ENCODE measurements at regions not wholly inside any gene's neighbourhood (a gene's known extent, or its start where the extent isn't known, plus 50 kb on each side); places are given as distances from the start of the nearest gene placed in this dataset.

DNA sequence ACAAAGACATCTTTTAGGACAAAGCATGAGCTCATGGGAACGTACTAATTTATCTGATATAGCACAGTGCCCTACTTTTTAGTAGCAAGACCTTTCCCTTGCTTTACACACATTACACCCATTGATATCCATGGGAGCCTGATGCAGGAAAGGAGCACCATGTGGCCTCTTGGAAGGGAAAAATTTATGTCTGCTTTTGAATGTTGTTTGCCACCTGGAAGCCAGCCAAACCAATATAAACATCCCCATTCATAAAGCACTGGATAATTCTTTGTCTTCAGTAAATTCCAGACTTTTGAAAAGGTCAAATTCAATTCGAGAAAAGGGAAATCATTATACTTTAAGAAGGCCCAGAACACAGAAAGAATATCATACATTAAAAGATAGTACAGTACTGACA is 152.3 kb upstream of the BEND6 start:
- no peak overlapping the region for H3K4me3 ChIP-seq (replicated peaks; ENCODE audit: low read depth, low read length)
- TF ChIP-seq, protein P1, sequence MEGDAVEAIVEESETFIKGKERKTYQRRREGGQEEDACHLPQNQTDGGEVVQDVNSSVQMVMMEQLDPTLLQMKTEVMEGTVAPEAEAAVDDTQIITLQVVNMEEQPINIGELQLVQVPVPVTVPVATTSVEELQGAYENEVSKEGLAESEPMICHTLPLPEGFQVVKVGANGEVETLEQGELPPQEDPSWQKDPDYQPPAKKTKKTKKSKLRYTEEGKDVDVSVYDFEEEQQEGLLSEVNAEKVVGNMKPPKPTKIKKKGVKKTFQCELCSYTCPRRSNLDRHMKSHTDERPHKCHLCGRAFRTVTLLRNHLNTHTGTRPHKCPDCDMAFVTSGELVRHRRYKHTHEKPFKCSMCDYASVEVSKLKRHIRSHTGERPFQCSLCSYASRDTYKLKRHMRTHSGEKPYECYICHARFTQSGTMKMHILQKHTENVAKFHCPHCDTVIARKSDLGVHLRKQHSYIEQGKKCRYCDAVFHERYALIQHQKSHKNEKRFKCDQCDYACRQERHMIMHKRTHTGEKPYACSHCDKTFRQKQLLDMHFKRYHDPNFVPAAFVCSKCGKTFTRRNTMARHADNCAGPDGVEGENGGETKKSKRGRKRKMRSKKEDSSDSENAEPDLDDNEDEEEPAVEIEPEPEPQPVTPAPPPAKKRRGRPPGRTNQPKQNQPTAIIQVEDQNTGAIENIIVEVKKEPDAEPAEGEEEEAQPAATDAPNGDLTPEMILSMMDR (IDR thresholded peaks at IDR 0.05; ENCODE audit: low read length, missing control alignments), result no peak
- DNase-seq (ENCODE audit: low read depth), result peak; percentile 63

DNA sequence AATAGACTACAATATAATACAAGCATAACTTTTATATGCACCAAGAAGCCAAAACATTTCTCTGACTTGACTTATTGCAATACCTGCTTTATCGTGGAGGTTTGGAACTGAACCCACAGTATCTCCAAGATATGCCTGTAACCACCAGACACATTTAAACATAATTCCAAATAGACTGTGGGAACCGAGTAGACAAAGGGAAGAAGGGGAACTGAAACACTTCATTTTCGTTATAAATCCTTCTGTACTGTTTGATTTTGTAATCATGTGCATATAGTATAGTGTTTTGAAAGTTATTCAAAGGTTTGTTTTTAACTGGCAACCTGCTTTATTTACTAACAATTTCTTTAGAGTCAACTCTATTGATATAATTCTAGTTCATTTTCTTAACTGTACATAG is 154.9 kb upstream of the BEND6 start:
- TF ChIP-seq, protein P1 (IDR thresholded peaks at IDR 0.05; ENCODE audit: low read length, missing control alignments), result no peak
- no peak for DNase-seq (ENCODE audit: low read depth)
- no peak overlapping the region for H3K4me3 ChIP-seq (replicated peaks; ENCODE audit: low read depth, low read length)

DNA sequence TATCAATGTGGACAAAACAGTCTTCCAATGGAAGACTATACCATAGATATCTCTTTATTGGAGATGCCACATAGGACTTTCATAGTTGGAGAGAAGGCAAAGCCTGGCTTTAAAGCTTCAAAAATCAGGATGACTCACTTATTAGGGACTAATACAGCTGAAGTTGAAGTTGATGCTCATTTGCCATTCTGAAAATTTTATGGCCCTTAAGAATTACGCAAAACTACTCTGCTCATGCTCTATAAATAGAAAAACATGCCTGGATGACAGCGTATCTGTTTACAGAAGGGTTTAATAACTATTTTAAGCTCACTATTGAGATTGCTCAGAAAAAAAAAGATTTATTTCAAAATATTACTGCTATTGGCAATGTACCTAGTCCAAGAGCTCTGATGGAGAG is 155.5 kb upstream of the DST start:
- peak; percentile 62 for DNase-seq (ENCODE audit: low read depth)
- TF ChIP-seq, protein P1 (IDR thresholded peaks at IDR 0.05; ENCODE audit: low read length, missing control alignments), result no peak
- H3K4me3 ChIP-seq (replicated peaks; ENCODE audit: low read depth, low read length), result no peak overlapping the region

DNA sequence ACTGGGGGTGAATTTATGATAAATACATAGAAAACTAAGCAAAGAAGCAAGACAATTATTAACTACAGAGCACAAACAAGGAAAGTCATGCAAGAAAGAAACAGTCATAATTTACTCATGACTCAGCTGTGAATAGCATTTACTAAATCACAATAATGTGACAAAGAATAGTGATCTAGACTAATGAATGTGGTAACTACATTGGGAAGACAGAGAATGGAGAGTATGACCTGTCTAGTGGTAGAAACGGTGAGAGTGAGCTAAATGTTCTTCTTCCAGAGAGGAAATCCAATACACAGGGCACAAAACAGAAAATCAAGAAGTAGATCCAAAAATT is 153.5 kb upstream of the DST start:
- no peak for DNase-seq (ENCODE audit: low read depth)
- H3K4me3 ChIP-seq (replicated peaks; ENCODE audit: low read depth, low read length), result no peak overlapping the region
- TF ChIP-seq, protein P1 (IDR thresholded peaks at IDR 0.05; ENCODE audit: low read length, missing control alignments), result no peak

DNA sequence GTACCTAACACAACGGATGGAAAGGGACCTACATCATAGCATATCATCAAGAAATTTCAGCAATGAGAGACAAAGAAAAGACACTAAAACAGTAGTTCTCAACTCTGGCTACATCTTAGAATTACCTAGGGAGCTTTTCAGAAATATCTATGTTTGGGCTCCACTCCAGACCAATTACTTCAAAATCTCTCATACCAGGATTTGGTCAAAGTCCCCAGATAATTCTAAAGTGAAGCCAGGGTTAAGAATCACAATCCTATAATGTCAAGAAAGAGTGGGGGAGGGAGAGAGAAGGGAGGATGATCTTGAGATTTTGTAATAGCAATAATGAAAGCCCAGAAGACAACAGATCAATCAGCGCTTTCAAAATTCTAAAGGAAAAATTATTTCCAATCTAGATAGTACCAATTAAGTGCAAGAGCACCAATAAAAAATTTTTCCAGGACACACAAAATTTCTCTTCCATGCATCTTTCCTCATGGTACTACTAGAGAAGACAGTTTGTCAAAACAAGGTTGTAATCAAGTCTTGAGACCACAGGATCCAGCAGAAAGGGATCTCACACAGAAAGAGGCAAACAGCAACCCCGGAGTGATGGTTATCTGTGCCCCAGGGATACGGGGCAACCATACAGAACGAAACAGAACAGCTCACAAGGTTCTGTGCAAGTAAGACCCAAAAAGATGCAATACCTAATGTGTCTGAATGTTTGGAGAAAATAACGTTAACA is 152.9 kb upstream of the DST start:
- H3K4me3 ChIP-seq (replicated peaks; ENCODE audit: low read depth, low read length), result no peak overlapping the region
- no peak for DNase-seq (ENCODE audit: low read depth)
- TF ChIP-seq, protein P1 (IDR thresholded peaks at IDR 0.05; ENCODE audit: low read length, missing control alignments), result no peak

DNA sequence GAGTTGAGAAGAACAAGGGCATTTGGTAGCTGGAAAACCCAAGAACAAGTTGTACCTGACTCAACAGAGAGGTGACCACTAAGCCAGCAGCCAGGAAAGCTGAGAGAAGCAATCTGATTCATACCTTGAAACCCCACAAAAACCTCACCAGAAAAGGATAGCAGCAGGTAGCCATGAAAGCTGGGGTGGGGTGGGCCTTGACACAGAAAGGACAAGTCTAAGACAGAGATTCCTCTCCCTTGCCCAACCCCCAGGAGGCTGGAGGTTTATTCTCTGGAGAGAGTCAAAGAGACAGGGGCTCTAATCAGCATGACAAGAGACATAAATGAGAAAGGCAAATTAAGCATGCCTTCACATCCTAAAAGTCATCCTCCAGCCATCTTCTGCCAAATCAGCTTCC is 151.7 kb upstream of the DST start:
- no peak for DNase-seq (ENCODE audit: low read depth)
- no peak overlapping the region for H3K4me3 ChIP-seq (replicated peaks; ENCODE audit: low read depth, low read length)
- TF ChIP-seq, protein P1 (IDR thresholded peaks at IDR 0.05; ENCODE audit: low read length, missing control alignments), result no peak

DNA sequence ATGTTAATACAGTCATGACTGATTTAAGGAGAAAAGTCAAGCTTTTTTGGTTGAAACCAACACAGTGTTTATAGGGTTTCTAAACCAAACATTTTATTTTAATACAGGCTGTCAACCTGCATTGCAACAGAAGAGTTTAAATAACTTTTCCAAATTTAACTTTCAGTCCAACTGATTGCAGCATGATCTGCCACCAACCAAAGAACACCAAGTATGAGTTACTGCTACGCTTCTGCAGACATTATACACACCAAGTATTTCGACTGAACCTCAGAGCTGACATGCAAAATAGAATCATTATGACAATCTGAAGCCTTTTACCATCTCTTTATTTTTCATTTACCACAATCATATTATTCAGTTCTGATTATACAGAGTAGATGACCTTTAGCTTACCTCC is 151.2 kb upstream of the DST start:
- no peak overlapping the region for H3K4me3 ChIP-seq (replicated peaks; ENCODE audit: low read depth, low read length)
- DNase-seq (ENCODE audit: low read depth), result no peak
- TF ChIP-seq, protein P1 (IDR thresholded peaks at IDR 0.05; ENCODE audit: low read length, missing control alignments), result no peak

Data from fibroblast of pulmonary artery (primary cell).